Activated CD4-positive, alpha-beta T cell treated with anti-CD3 and anti-CD28 coated beads, Interleukin-2, amount 10 ng/mL, durations not matched to agents 7 days and 5 days (primary cell): ENCODE measurements at regions not wholly inside any gene's neighbourhood (a gene's known extent, or its start where the extent isn't known, plus 50 kb on each side); places are given as distances from the start of the nearest gene placed in this dataset.
"Not testable (repeated sequence)": the region's sequence is repeated elsewhere in the genome, so short reads cannot be mapped to it uniquely, and the experiment has no call there.

Experiments
- CTCF ChIA-PET: fragments of 350-600 bp; sonication (Branson Sonifier 250); formaldehyde crosslinking; loops from one replicate; lab custom pipeline; 2021; ENCODE audit warnings: antibody characterized with exemption; lab: Charles Lee
- POLR2A ChIA-PET: fragments of 350-600 bp; sonication (Branson Sonifier 250); formaldehyde crosslinking; loops from one replicate; lab custom pipeline; 2021; ENCODE audit warnings: antibody characterized with exemption; lab: Charles Lee
- DNase-seq: peaks from one replicate; pipeline ENCODE4 v3.0.0-alpha.2; 2020
- H3K27ac Mint-ChIP-seq: one replicate; pipeline ENCODE4 v1.8.0; 2021; ENCODE audit warnings: mild to moderate bottlenecking, moderate library complexity, mixed read lengths
- H3K27me3 Mint-ChIP-seq: one replicate; pipeline ENCODE4 v1.8.0; 2021; ENCODE audit warnings: mixed read lengths
- H3K36me3 Mint-ChIP-seq: one replicate; pipeline ENCODE4 v1.8.0; 2021; ENCODE audit warnings: low read depth, mixed read lengths
- H3K4me1 Mint-ChIP-seq: one replicate; pipeline ENCODE4 v1.8.0; 2021; ENCODE audit warnings: mixed read lengths
- H3K4me3 Mint-ChIP-seq: one replicate; pipeline ENCODE4 v1.8.0; 2021; ENCODE audit warnings: mild to moderate bottlenecking, moderate library complexity, mixed read lengths
- H3K9me3 Mint-ChIP-seq: one replicate; pipeline ENCODE4 v1.8.0; 2021; ENCODE audit warnings: mixed read lengths

DNA sequence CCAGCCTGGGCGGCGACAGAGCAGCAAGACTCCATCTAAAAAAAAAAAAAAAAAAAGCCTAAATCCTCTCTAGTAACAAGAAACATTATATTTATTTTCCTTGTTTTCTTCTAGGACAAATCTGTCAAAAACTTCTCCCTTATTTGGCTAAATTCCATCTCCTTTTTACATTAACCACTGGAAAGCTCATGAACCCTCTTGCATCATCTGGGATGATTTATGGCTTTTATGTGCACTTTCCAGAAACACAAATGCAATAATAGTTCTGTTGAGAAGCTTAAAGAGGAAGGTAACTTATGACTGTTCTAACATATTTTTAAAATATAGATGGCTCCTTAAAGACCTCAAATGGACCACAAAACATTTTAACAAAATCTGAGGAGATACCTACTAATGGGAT is 526.1 kb upstream of the SPTLC3 start:
- POLR2A ChIA-PET = no interaction called here

GRCh38 chr20:12502443-12502842 is 506.3 kb upstream of the SPTLC3 start:
- CTCF ChIA-PET = no interaction called here
- no peaks in the 10 kb centered on the region for H3K4me1 Mint-ChIP-seq
- H3K9me3 Mint-ChIP-seq = peaks cover 11% of the 10 kb centered on the region
- H3K36me3 Mint-ChIP-seq = no peaks in the 10 kb centered on the region
- H3K27ac Mint-ChIP-seq = no peak overlapping the region
- DNase-seq = no peak
- H3K4me3 Mint-ChIP-seq = no peak overlapping the region
- POLR2A ChIA-PET = no interaction called here
- H3K27me3 Mint-ChIP-seq = no peaks in the 10 kb centered on the region

More for the DNA sequence above, 526.1 kb upstream of the SPTLC3 start:
- H3K27ac Mint-ChIP-seq = no peak overlapping the region
- CTCF ChIA-PET = interaction anchor here (0.6 to 0.7 kb wide), 2 partner anchors 45 to 49 kb away, joined by 3 to 4 read pairs; no protein-coding TSS in a partner anchor
- no peaks in the 10 kb centered on the region for H3K4me1 Mint-ChIP-seq
- no peaks in the 10 kb centered on the region for H3K36me3 Mint-ChIP-seq
- H3K27me3 Mint-ChIP-seq = no peaks in the 10 kb centered on the region
- H3K4me3 Mint-ChIP-seq = no peak overlapping the region
- no peak for DNase-seq
- peaks cover 15% of the 10 kb centered on the region for H3K9me3 Mint-ChIP-seq

DNA sequence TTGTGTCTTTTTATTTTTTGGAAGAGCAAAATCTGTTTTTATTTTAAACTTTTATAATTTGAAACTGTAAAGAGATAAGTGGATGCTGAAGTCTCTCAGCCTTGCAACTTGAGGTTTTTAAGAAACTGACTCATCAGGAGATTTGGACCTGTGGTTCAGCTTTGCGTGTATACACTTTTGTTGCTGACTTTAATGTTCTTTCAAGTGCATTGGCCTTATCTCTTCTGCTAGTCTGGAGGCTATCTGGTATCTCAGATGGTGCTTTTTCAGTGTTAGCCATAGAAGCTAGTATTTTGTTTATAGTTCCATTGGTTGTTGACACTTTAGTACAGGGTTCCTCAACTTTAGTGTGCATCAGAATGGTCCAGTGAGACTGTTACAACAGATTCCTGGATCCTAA is 504.0 kb upstream of the SPTLC3 start:
- Mint-ChIP-seq H3K9me3 (peaks cover 10% of the 10 kb centered on the region), H3K27ac (no peak overlapping the region), H3K36me3 (no peaks in the 10 kb centered on the region), H3K4me3 (no peak overlapping the region), H3K27me3 (no peaks in the 10 kb centered on the region), H3K4me1 (no peaks in the 10 kb centered on the region)
- no peak for DNase-seq
- POLR2A ChIA-PET = no interaction called here
- CTCF ChIA-PET = no interaction called here

DNA sequence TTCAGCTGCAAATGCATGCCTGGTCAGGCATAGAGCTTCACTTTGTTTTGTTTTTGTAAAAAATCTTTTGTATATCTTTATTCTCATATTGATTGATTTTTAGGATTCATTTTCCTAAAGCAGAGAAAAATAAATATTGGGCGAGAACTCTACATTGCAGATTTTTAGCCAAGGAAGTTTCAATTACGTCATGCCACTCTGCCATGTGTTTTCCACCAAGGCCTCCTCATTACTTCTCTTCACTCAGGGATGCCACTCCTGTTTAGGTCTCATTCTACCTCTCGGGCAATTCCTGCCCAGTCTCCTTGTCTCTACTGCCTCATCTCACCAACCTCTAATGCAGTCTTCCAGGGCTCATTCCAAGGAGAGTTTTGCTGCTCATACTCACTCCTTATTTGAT is 497.3 kb upstream of the SPTLC3 start:
- ChIA-PET POLR2A (no interaction called here), CTCF (no interaction called here)

GRCh38 chr20:12512755-12513154 is 496.0 kb upstream of the SPTLC3 start:
- H3K36me3 Mint-ChIP-seq = no peaks in the 10 kb centered on the region
- no peak overlapping the region for H3K4me3 Mint-ChIP-seq
- no peaks in the 10 kb centered on the region for H3K27me3 Mint-ChIP-seq
- H3K9me3 Mint-ChIP-seq = peaks cover 6% of the 10 kb centered on the region
- no peak overlapping the region for H3K27ac Mint-ChIP-seq
- ChIA-PET CTCF (no interaction called here), POLR2A (no interaction called here)
- DNase-seq = no peak
- H3K4me1 Mint-ChIP-seq = no peaks in the 10 kb centered on the region

More for the DNA sequence above, 497.3 kb upstream of the SPTLC3 start:
- no peak for DNase-seq
- no peaks in the 10 kb centered on the region for H3K36me3 Mint-ChIP-seq
- no peaks in the 10 kb centered on the region for H3K4me1 Mint-ChIP-seq
- H3K27me3 Mint-ChIP-seq = no peaks in the 10 kb centered on the region
- no peak overlapping the region for H3K27ac Mint-ChIP-seq
- H3K9me3 Mint-ChIP-seq = peaks cover 6% of the 10 kb centered on the region
- H3K4me3 Mint-ChIP-seq = no peak overlapping the region

DNA sequence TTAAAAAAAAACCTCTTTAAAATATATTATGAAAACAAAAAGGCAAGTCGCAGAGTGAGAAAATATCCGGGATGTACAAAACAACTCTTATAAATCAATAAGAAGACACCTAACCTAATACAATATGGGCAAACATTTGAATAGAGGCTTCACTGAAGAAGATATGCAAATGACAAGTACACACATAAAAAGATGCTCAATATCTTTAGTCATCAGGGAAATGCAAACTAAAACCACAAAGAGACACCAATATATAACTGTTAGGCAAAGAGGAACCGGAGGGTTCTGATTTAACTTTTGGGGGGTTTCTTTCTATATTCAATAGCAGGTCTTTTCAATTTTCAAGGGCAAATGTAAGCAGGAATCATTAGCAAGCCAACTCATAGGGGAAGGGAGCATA is 480.7 kb upstream of the SPTLC3 start:
- Mint-ChIP-seq H3K36me3 (no peaks in the 10 kb centered on the region), H3K27me3 (no peaks in the 10 kb centered on the region), H3K4me1 (no peaks in the 10 kb centered on the region), H3K4me3 (no peak overlapping the region), H3K27ac (no peak overlapping the region), H3K9me3 (peaks cover 3% of the 10 kb centered on the region)
- POLR2A ChIA-PET = no interaction called here
- CTCF ChIA-PET = no interaction called here
- no peak for DNase-seq

DNA sequence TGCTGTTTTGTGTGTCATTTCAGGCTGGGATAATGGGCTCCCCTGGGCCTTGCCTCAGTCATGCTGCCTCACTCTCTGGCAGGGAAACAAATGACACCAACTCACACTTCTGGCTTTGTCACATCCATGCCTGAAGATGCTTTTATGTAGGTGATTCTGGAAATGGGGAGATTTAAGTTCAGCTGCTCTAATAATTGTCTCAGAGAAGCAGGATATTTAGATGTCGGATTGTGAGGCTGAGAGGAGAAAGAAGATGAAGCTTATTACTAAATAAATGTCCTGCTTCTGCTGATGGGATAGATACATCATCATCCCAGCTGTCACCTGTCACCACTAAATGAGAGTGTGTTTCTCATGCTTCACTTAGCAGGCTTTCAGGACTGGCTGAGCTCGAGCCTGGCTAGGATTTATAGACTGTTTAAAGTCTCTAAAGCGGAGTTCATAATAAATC is 480.2 kb upstream of the SPTLC3 start:
- no peaks in the 10 kb centered on the region for H3K4me1 Mint-ChIP-seq
- H3K9me3 Mint-ChIP-seq = peaks cover 3% of the 10 kb centered on the region
- DNase-seq = no peak
- H3K4me3 Mint-ChIP-seq = no peak overlapping the region
- CTCF ChIA-PET = no interaction called here
- POLR2A ChIA-PET = no interaction called here
- no peak overlapping the region for H3K27ac Mint-ChIP-seq
- no peaks in the 10 kb centered on the region for H3K36me3 Mint-ChIP-seq
- no peaks in the 10 kb centered on the region for H3K27me3 Mint-ChIP-seq

DNA sequence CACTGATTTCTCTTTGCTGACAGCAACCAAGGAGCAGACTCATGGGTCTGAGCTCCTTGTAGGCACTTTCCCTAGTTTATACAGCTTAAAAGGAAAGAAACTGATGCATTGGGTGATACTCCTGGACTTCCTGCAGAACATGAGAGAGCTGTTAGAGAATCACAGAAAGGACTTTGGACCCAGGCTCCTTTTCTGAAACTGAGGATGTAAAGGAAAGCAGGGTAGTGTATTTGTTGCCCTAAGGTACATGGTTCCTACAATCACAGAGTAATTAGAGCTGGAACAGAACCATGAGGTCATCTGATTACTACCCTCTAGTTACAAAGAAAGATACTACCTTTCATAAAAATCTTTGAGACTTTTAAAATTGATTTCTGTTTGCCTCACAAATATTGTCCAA is 477.1 kb upstream of the SPTLC3 start:
- Mint-ChIP-seq H3K4me1 (no peaks in the 10 kb centered on the region), H3K9me3 (peaks cover 4% of the 10 kb centered on the region), H3K36me3 (no peaks in the 10 kb centered on the region), H3K4me3 (no peak overlapping the region), H3K27me3 (no peaks in the 10 kb centered on the region), H3K27ac (no peak overlapping the region)
- no peak for DNase-seq
- CTCF ChIA-PET = no interaction called here
- POLR2A ChIA-PET = no interaction called here

DNA sequence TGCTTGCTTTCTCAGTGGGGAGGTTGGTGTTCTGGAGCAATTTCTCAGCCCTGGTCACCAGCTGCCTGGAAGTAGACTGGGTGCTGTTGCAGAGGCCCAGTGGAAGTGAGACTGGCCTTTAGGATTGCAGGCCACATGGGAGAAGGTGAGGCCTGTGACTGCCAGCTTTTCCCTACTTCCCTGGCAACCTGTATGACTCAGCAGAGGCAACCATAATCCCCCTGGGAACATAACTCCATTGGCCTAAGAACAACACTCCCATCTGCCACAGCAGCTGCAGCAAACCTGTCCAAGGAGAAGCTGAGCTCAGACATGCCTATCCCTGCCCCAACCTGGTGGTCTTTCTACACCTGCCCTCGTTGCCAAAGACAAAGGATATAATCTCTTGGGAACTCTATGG is 473.5 kb upstream of the SPTLC3 start:
- Mint-ChIP-seq H3K27me3 (no peaks in the 10 kb centered on the region), H3K4me1 (no peaks in the 10 kb centered on the region), H3K9me3 (peaks cover 6% of the 10 kb centered on the region), H3K27ac (no peak overlapping the region), H3K4me3 (no peak overlapping the region), H3K36me3 (no peaks in the 10 kb centered on the region)
- CTCF ChIA-PET = no interaction called here
- DNase-seq = no peak
- POLR2A ChIA-PET = no interaction called here

- Mint-ChIP-seq H3K4me3 (no peak overlapping the region), H3K4me1 (no peaks in the 10 kb centered on the region), H3K27ac (no peak overlapping the region), H3K27me3 (no peaks in the 10 kb centered on the region), H3K36me3 (no peaks in the 10 kb centered on the region), H3K9me3 (peaks cover 6% of the 10 kb centered on the region)
- ChIA-PET POLR2A (no interaction called here), CTCF (no interaction called here)
- DNase-seq = no peak
Measured at GRCh38 chr20:12535770-12536169, 473.0 kb upstream of the SPTLC3 start.

DNA sequence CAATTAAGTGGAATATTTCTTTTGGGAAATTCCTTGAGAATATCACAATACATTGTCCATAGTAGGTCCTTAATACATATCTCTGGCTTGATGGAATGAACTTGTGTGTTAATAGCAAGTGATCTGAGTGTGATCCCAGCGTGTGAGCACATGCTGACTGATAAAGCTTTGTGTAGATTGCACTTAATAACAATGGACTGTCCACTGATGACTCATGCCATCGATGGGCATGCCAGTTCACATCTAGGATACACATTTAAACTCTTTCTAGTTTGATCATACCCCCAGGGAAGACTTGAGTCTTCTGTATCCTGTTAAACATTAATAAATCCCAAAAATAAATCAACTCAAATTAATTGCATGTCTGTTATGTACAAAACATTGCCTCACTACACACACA is 454.3 kb upstream of the SPTLC3 start:
- Mint-ChIP-seq H3K27me3 (no peaks in the 10 kb centered on the region), H3K9me3 (no peaks in the 10 kb centered on the region), H3K4me3 (no peak overlapping the region), H3K36me3 (no peaks in the 10 kb centered on the region), H3K4me1 (no peaks in the 10 kb centered on the region), H3K27ac (no peak overlapping the region)
- CTCF ChIA-PET = no interaction called here
- POLR2A ChIA-PET = no interaction called here
- no peak for DNase-seq

DNA sequence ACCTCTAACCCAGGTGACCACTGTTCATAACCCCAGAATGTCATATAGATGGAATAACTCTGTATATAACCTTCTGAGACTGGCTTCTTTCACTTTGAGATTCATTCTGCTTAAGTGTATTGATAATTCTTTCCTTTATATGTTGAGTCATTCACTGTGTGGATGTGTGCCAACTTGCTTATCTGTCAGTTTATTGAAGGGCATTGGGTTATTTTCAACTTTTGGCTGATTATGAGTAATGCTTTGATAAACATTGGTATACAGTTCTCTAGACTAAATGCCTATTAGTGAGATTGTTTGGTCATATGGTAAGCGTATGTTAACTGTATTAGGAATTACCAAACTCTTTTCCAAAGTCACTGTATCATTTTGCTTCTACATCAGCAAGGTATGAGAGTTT is 453.4 kb upstream of the SPTLC3 start:
- Mint-ChIP-seq H3K9me3 (no peaks in the 10 kb centered on the region), H3K27ac (no peak overlapping the region), H3K4me3 (no peak overlapping the region), H3K27me3 (no peaks in the 10 kb centered on the region), H3K4me1 (no peaks in the 10 kb centered on the region), H3K36me3 (no peaks in the 10 kb centered on the region)
- DNase-seq = no peak
- ChIA-PET CTCF (no interaction called here), POLR2A (no interaction called here)

DNA sequence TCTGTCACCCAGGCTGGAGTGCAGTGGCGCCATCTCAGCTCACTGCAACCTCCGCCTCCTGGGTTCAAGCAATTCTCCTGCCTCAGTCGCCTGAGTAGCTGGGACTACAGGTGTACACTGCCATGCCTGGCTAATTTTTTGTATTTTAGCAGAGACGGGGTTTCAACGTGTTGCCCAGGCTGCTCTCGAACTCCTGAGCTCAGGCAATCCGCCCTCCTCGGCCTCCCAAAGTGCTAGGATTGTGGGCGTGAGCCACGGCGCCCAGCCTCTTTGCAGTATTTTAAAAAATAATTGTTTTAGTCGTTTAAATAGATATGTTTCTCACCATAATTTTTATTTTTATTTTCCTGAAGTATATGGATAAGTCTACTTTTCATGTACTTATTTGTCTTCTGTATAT is 452.9 kb upstream of the SPTLC3 start:
- POLR2A ChIA-PET, H3K36me3 Mint-ChIP-seq, CTCF ChIA-PET, H3K27ac Mint-ChIP-seq, H3K4me3 Mint-ChIP-seq, H3K9me3 Mint-ChIP-seq, H3K27me3 Mint-ChIP-seq, DNase-seq, H3K4me1 Mint-ChIP-seq: not testable (repeated sequence)

- no peaks in the 10 kb centered on the region for H3K27me3 Mint-ChIP-seq
- ChIA-PET POLR2A (no interaction called here), CTCF (no interaction called here)
- H3K36me3 Mint-ChIP-seq = no peaks in the 10 kb centered on the region
- H3K4me3 Mint-ChIP-seq = no peak overlapping the region
- H3K4me1 Mint-ChIP-seq = no peaks in the 10 kb centered on the region
- peaks cover 3% of the 10 kb centered on the region for H3K9me3 Mint-ChIP-seq
- H3K27ac Mint-ChIP-seq = no peak overlapping the region
- no peak for DNase-seq
Measured at GRCh38 chr20:12557224-12557623, 451.5 kb upstream of the SPTLC3 start.
